ENCODE measurements at regions not wholly inside any gene's neighbourhood (a gene's known extent, or its start where the extent isn't known, plus 50 kb on each side); places are given as distances from the start of the nearest gene placed in this dataset.

- TF ChIP-seq CTCF (IDR thresholded peaks at IDR 0.05 in 2 of 3, conservative IDR thresholded peaks at IDR 0.05 in 1 of 3; ENCODE audit: borderline replicate concordance in 1 of 3, insufficient read depth in 1 of 3, low read depth in 2 of 3, low read length in 2 of 3), result no peak
- TF ChIP-seq YY1 (IDR thresholded peaks at IDR 0.05; ENCODE audit: extremely low read depth, insufficient replicate concordance, low read depth, low read length), result no peak
- no peak for TF ChIP-seq POLR2A (IDR thresholded peaks at IDR 0.05; ENCODE audit: borderline replicate concordance, extremely low read depth, insufficient read depth, insufficient read length)
- TF ChIP-seq ELF1 (IDR thresholded peaks at IDR 0.05; ENCODE audit: borderline replicate concordance, low read depth), result no peak
- TF ChIP-seq EZH2 (IDR thresholded peaks at IDR 0.05), result no peak
- no peak for TF ChIP-seq CBX3 (IDR thresholded peaks at IDR 0.05; ENCODE audit: low read depth)
- TF ChIP-seq SRF (IDR thresholded peaks at IDR 0.05; ENCODE audit: low read depth), result no peak
- no peak for TF ChIP-seq SP1 (IDR thresholded peaks at IDR 0.05; ENCODE audit: low read depth)
- no peak for TF ChIP-seq ZFX (IDR thresholded peaks at IDR 0.05)
- no peak for TF ChIP-seq ZNF274 (IDR thresholded peaks at IDR 0.05; ENCODE audit: low read depth, low read length)
- no peak for TF ChIP-seq SIN3A (IDR thresholded peaks at IDR 0.05; ENCODE audit: low read depth)
These were observed 338.0 kb downstream of the TDRD15 start (continued) for GRCh38 chr2:21461754-21462240.

GRCh38 chr2:21466341-21466927 is 342.7 kb downstream of the TDRD15 start:
- POLR2A ChIA-PET, result no interaction called here
- CTCF ChIA-PET, result no interaction called here
- BruUV-seq (replicated peaks), result no TSS peak

More at GRCh38 chr2:21466341-21466927, 342.7 kb downstream of the TDRD15 start:
- no peaks in the 10 kb centered on the region for H3K27me3 ChIP-seq (ENCODE audit: insufficient read depth, low read length)
- H3K4me2 ChIP-seq (ENCODE audit: low read length), result no peak overlapping the region
- RAD21 ChIA-PET (ENCODE audit: low non-redundant PET in 1 of 2, low total read pairs in 2 of 2, uncharacterized antibody in 2 of 2, unreplicated experiment in 2 of 2), result no interaction called here
- no peaks in the 10 kb centered on the region for H3K36me3 ChIP-seq (ENCODE audit: control insufficient read depth in 1 of 2, insufficient read depth in 2 of 2, low read length in 2 of 2)
- H4K20me1 ChIP-seq (ENCODE audit: insufficient read depth), result no peaks in the 10 kb centered on the region
- TF ChIP-seq JUND (IDR thresholded peaks at IDR 0.05), result no peak
- TF ChIP-seq CEBPB (IDR thresholded peaks at IDR 0.05; ENCODE audit: low read depth), result no peak
- TF ChIP-seq CTCF (IDR thresholded peaks at IDR 0.05 in 2 of 3, conservative IDR thresholded peaks at IDR 0.05 in 1 of 3; ENCODE audit: borderline replicate concordance in 1 of 3, insufficient read depth in 1 of 3, low read depth in 2 of 3, low read length in 2 of 3), result no peak
- no peak for TF ChIP-seq FOSL1 (IDR thresholded peaks at IDR 0.05; ENCODE audit: low read depth)
- no peak for TF ChIP-seq YY1 (IDR thresholded peaks at IDR 0.05; ENCODE audit: extremely low read depth, insufficient replicate concordance, low read depth, low read length)
- no peak for TF ChIP-seq POLR2AphosphoS5 (IDR thresholded peaks at IDR 0.05; ENCODE audit: low read depth, low read length)
- TF ChIP-seq SIN3A (IDR thresholded peaks at IDR 0.05; ENCODE audit: low read depth), result no peak
- no peak for TF ChIP-seq ZBTB33 (IDR thresholded peaks at IDR 0.05; ENCODE audit: extremely low read depth, insufficient replicate concordance, low read length)
- no peak for TF ChIP-seq MAX (IDR thresholded peaks at IDR 0.05)
- TF ChIP-seq ATF3 (IDR thresholded peaks at IDR 0.05), result no peak
- TF ChIP-seq SP1 (IDR thresholded peaks at IDR 0.05; ENCODE audit: low read depth), result no peak
- no peak for TF ChIP-seq ELF1 (IDR thresholded peaks at IDR 0.05; ENCODE audit: borderline replicate concordance, low read depth)
- intact Hi-C loops (cut with micrococcal nuclease), result no loop called here
- DNase-seq (ENCODE audit: low read depth, low spot score) (no peak), ATAC-seq (no peak)
- H3K27ac ChIP-seq (ENCODE audit: low read depth, low read length), result no peak overlapping the region
- no peaks in the 10 kb centered on the region for H3K9me2 ChIP-seq (ENCODE audit: insufficient read depth)
- no peaks in the 10 kb centered on the region for H3K4me1 ChIP-seq (ENCODE audit: control insufficient read depth in 1 of 2, insufficient read depth in 2 of 2, low read length in 2 of 2)
- no peak overlapping the region for H3K9ac ChIP-seq (ENCODE audit: low read length)
- peaks cover 3 to 10% of the 10 kb centered on the region in 2 experiments; a peak in 3 of 4 replicates for H3K9me3 ChIP-seq (ENCODE audit: control insufficient read depth in 1 of 2, insufficient read depth in 1 of 2, low read depth in 1 of 2, low read length in 2 of 2)
- no peaks in the 10 kb centered on the region for H3K79me2 ChIP-seq (ENCODE audit: insufficient read depth, low read length)
- no peak overlapping the region for H2AFZ ChIP-seq (ENCODE audit: low read depth, low read length, poor library complexity, severe bottlenecking)
- no peak overlapping the region for H3K4me3 ChIP-seq (replicated peaks in 1 of 2; ENCODE audit: low read depth in 1 of 2, low read length in 2 of 2)
